ENCODE measurements at regions not wholly inside any gene's neighbourhood (a gene's known extent, or its start where the extent isn't known, plus 50 kb on each side); places are given as distances from the start of the nearest gene placed in this dataset.
"Not testable (repeated sequence)": the region's sequence is repeated elsewhere in the genome, so short reads cannot be mapped to it uniquely, and the experiment has no call there.

DNA sequence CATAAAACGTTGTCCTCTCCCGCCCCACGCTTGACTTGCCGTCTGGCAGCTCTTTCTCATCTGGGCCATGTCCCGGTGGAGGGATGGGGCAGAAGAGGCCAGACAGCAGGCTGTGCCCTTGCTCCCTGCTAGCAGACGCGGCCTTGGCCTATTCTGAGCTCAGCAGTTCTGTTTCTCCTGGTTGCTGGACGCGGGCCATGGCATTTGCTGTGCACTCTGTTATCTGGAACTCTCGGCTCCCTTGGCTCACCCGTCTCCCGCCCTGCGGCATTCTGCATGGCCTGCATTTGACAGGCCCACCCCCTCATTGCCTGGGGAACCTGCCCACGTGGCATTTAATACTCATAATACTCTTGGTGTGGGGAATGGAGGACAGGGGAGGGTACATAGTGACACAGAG lies 146.3 kb downstream of the BCL2L11 start:
- not testable (repeated sequence) for H3K27me3 ChIP-seq (ENCODE audit: control insufficient read depth, insufficient read depth, low read length); H3K36me3 ChIP-seq (ENCODE audit: control insufficient read depth, insufficient read depth, low read length); H3K27ac ChIP-seq (ENCODE audit: low read length); H3K4me3 ChIP-seq (ENCODE audit: low read length); H3K4me1 ChIP-seq (ENCODE audit: control insufficient read depth, insufficient read depth, low read length); DNase-seq; H3K9me3 ChIP-seq (ENCODE audit: control insufficient read depth, low read depth, low read length)
- WGBS (ENCODE audit: insufficient coverage, low lambda C conversion rate), result no CpG with 5 or more reads among the region's 14 CpGs

DNA sequence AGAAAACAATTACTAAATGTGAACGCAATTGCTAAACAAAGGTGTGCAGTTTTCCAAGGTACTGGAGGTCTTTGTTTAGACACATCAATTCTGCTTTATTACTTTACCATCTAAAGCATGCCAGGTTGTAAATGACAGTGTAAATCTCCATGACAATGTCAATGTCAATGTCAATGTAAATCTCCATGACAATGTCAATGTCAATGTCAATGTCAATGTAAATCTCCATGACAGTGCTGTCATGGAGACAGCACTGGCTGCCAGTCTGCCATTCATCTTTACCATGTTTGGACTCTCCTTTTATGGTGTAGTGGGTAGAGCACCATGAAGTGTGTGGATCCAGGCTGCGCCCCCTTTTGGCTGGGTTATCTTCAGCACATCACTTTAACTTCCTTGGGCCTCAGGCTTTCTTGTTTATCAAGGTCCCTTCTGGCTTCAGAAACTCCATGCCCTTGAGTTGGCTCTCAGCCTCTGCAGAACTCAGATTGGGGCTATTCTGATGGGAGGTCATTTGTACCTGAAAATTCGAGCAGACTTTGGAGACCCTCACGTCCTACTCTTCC lies 149.1 kb downstream of the BCL2L11 start:
- DNase-seq; H3K36me3 ChIP-seq (ENCODE audit: control insufficient read depth, insufficient read depth, low read length); H3K27me3 ChIP-seq (ENCODE audit: control insufficient read depth, insufficient read depth, low read length); H3K4me3 ChIP-seq (ENCODE audit: low read length); H3K27ac ChIP-seq (ENCODE audit: low read length); H3K9me3 ChIP-seq (ENCODE audit: control insufficient read depth, low read depth, low read length); H3K4me1 ChIP-seq (ENCODE audit: control insufficient read depth, insufficient read depth, low read length): not testable (repeated sequence)
- WGBS (ENCODE audit: insufficient coverage, low lambda C conversion rate), result no CpG with 5 or more reads among the region's 4 CpGs

- WGBS (ENCODE audit: insufficient coverage, low lambda C conversion rate), result no CpG with 5 or more reads among the region's 3 CpGs
- H3K4me1 ChIP-seq (ENCODE audit: control insufficient read depth, insufficient read depth, low read length), result not testable (repeated sequence)
These were observed 149.9 kb downstream of the BCL2L11 start for GRCh38 chr2:111270569-111270968.

GRCh38 chr2:111271647-111272304 lies 151.1 kb downstream of the BCL2L11 start:
- H3K4me3 ChIP-seq (ENCODE audit: low read length); H3K4me1 ChIP-seq (ENCODE audit: control insufficient read depth, insufficient read depth, low read length); H3K9me3 ChIP-seq (ENCODE audit: control insufficient read depth, low read depth, low read length); H3K36me3 ChIP-seq (ENCODE audit: control insufficient read depth, insufficient read depth, low read length); H3K27me3 ChIP-seq (ENCODE audit: control insufficient read depth, insufficient read depth, low read length); DNase-seq; H3K27ac ChIP-seq (ENCODE audit: low read length): not testable (repeated sequence)
- no CpG with 5 or more reads among the region's 8 CpGs for WGBS (ENCODE audit: insufficient coverage, low lambda C conversion rate)

More at GRCh38 chr2:111270569-111270968, 149.9 kb downstream of the BCL2L11 start:
- H3K27ac ChIP-seq (ENCODE audit: low read length); H3K27me3 ChIP-seq (ENCODE audit: control insufficient read depth, insufficient read depth, low read length); H3K9me3 ChIP-seq (ENCODE audit: control insufficient read depth, low read depth, low read length); H3K4me3 ChIP-seq (ENCODE audit: low read length); H3K36me3 ChIP-seq (ENCODE audit: control insufficient read depth, insufficient read depth, low read length); DNase-seq: not testable (repeated sequence)

DNA sequence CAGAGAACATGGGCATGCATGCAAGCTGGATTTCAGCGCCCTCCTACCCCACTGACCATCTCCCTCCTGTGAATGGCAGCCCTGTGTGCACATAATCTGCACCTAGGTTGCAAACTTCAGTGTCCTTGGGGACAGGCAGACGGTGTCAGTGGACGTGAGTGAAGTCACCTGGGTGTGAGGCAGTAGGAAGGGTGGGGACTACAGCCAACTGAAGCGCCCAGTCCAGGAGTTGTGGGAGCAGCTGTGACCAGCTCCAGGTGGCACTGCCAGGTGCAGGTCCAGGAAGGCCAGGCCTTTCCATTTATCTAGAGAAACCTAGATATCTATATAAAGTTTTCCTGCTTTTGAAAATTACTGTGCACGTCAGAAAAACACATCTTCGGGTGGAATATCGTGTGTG lies 152.3 kb downstream of the BCL2L11 start:
- H3K4me3 ChIP-seq (ENCODE audit: low read length); H3K36me3 ChIP-seq (ENCODE audit: control insufficient read depth, insufficient read depth, low read length); H3K27ac ChIP-seq (ENCODE audit: low read length); H3K27me3 ChIP-seq (ENCODE audit: control insufficient read depth, insufficient read depth, low read length); H3K9me3 ChIP-seq (ENCODE audit: control insufficient read depth, low read depth, low read length); DNase-seq; H3K4me1 ChIP-seq (ENCODE audit: control insufficient read depth, insufficient read depth, low read length): not testable (repeated sequence)
- no CpG with 5 or more reads among the region's 7 CpGs for WGBS (ENCODE audit: insufficient coverage, low lambda C conversion rate)

DNA sequence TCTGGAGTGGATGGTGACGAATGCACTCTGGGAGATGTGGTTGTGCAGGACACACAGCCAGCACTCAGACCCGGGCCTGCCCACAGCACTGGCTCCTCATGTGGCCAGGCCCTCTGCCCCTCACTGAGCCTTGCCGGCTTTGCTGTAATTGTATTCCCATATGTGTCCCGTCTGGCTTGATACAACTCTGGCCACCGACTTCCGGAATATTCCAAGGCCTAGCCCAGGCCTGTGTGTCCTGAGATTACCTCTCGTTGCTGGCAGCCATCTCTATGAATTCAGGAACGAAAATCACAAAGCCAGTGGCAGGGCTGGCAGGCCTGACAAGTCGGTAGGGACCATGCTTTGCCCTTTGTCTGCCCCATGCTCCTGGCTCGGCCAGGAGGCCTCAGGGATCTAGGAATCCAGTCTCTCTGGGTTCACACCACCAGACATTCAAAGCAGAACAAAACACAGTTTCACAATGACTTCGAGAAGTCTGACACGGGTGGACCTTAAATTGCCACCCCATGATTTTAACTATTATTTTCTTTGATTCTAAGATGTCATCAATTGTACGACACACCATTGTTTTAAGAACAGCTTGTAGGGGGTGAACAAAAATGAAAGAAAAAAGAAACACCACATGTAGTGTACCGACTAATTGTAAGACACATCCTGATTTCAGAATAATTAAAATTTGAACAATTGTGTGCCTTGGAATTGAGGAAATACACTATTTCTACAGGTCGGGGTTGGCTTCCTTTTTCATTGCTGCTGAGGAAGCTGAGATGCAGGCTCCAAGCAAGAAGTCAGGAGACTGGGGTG lies 154.5 kb downstream of the BCL2L11 start:
- 100% methylated on average over 2 of the region's 15 CpGs for WGBS (ENCODE audit: insufficient coverage, low lambda C conversion rate)
- not testable (repeated sequence) for H3K4me1 ChIP-seq (ENCODE audit: control insufficient read depth, insufficient read depth, low read length); H3K9me3 ChIP-seq (ENCODE audit: control insufficient read depth, low read depth, low read length); H3K27ac ChIP-seq (ENCODE audit: low read length); DNase-seq; H3K36me3 ChIP-seq (ENCODE audit: control insufficient read depth, insufficient read depth, low read length); H3K4me3 ChIP-seq (ENCODE audit: low read length); H3K27me3 ChIP-seq (ENCODE audit: control insufficient read depth, insufficient read depth, low read length)

- H3K4me3 ChIP-seq (ENCODE audit: low read length); DNase-seq; H3K27ac ChIP-seq (ENCODE audit: low read length); H3K4me1 ChIP-seq (ENCODE audit: control insufficient read depth, insufficient read depth, low read length); H3K27me3 ChIP-seq (ENCODE audit: control insufficient read depth, insufficient read depth, low read length); H3K9me3 ChIP-seq (ENCODE audit: control insufficient read depth, low read depth, low read length); H3K36me3 ChIP-seq (ENCODE audit: control insufficient read depth, insufficient read depth, low read length): not testable (repeated sequence)
- no CpG with 5 or more reads among the region's 3 CpGs for WGBS (ENCODE audit: insufficient coverage, low lambda C conversion rate)
These were observed 155.1 kb downstream of the BCL2L11 start for GRCh38 chr2:111275854-111276171.

DNA sequence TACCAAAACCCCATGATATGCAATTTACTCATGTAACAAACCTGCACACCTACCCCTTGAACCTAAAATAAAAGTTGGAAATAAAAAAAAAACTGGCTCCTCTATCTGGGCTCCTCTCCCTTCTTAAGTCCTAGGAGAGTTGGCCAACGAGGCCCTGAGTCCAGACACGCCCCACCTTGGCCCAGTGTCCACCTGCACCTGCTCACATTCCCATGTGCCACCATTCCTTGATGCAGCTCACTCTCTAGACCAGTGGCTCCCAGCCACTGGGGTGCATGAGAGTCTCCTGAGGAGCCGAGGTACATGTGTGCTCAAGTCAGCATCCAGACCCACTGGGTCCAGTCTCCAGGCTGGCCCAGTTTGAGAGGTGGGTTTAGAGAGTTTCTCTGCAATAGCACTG lies 157.4 kb downstream of the BCL2L11 start:
- H3K4me1 ChIP-seq (ENCODE audit: control insufficient read depth, insufficient read depth, low read length), result not testable (repeated sequence)

GRCh38 chr2:111280709-111281286 lies 160.1 kb downstream of the BCL2L11 start:
- not testable (repeated sequence) for H3K4me1 ChIP-seq (ENCODE audit: control insufficient read depth, insufficient read depth, low read length); DNase-seq; H3K9me3 ChIP-seq (ENCODE audit: control insufficient read depth, low read depth, low read length); H3K27ac ChIP-seq (ENCODE audit: low read length); H3K36me3 ChIP-seq (ENCODE audit: control insufficient read depth, insufficient read depth, low read length); H3K4me3 ChIP-seq (ENCODE audit: low read length); H3K27me3 ChIP-seq (ENCODE audit: control insufficient read depth, insufficient read depth, low read length)
- WGBS (ENCODE audit: insufficient coverage, low lambda C conversion rate), result no CpG with 5 or more reads among the region's 6 CpGs

More for the DNA sequence above, 157.4 kb downstream of the BCL2L11 start:
- H3K27ac ChIP-seq (ENCODE audit: low read length); H3K27me3 ChIP-seq (ENCODE audit: control insufficient read depth, insufficient read depth, low read length); H3K36me3 ChIP-seq (ENCODE audit: control insufficient read depth, insufficient read depth, low read length); H3K9me3 ChIP-seq (ENCODE audit: control insufficient read depth, low read depth, low read length); DNase-seq; H3K4me3 ChIP-seq (ENCODE audit: low read length): not testable (repeated sequence)
- WGBS (ENCODE audit: insufficient coverage, low lambda C conversion rate), result no CpG with 5 or more reads among the region's 3 CpGs

- not testable (repeated sequence) for H3K36me3 ChIP-seq (ENCODE audit: control insufficient read depth, insufficient read depth, low read length); H3K9me3 ChIP-seq (ENCODE audit: control insufficient read depth, low read depth, low read length); DNase-seq; H3K4me3 ChIP-seq (ENCODE audit: low read length); H3K27me3 ChIP-seq (ENCODE audit: control insufficient read depth, insufficient read depth, low read length); H3K4me1 ChIP-seq (ENCODE audit: control insufficient read depth, insufficient read depth, low read length); H3K27ac ChIP-seq (ENCODE audit: low read length)
- no CpG with 5 or more reads among the region's 5 CpGs for WGBS (ENCODE audit: insufficient coverage, low lambda C conversion rate)
These were observed 161.4 kb downstream of the BCL2L11 start for GRCh38 chr2:111282162-111282561.
